SK-N-SH (cell line): ENCODE measurements at regions not wholly inside any gene's neighbourhood (a gene's known extent, or its start where the extent isn't known, plus 50 kb on each side); places are given as distances from the start of the nearest gene placed in this dataset.
"Not testable (repeated sequence)": the region's sequence is repeated elsewhere in the genome, so short reads cannot be mapped to it uniquely, and the experiment has no call there.

Source experiments
- CHD2 ChIP-seq: fragments of 150-350 bp; IDR thresholded peaks from 2 replicates; pipeline ENCODE4 v1.6.1; 2018; ENCODE audit warnings: low read length; ENCODE audit not compliant: partially characterized antibody
- ELF1 ChIP-seq: IDR thresholded peaks from 2 replicates; pipeline ENCODE4 v1.4.0; 2012
- EZH2phosphoT487 ChIP-seq: fragments of 200-600 bp; sonication (generic); IDR thresholded peaks from 2 replicates; pipeline ENCODE4 v1.6.1; 2017; ENCODE audit warnings: low read depth, mixed run types, mild to moderate bottlenecking, antibody characterized with exemption, moderate library complexity, borderline replicate concordance
- GABPA ChIP-seq: IDR thresholded peaks from 2 replicates; pipeline ENCODE4 v1.4.0; 2012; ENCODE audit warnings: low read depth, mild to moderate bottlenecking
- POLR2AphosphoS5 ChIP-seq: IDR thresholded peaks from 2 replicates; pipeline ENCODE4 v1.6.1; 2012; ENCODE audit warnings: low read depth, low read length
- RFX5 ChIP-seq: IDR thresholded peaks from 2 replicates; pipeline ENCODE4 v1.6.1; 2012; ENCODE audit warnings: mild to moderate bottlenecking, improper control_type of control experiment, low read length
- RXRA ChIP-seq: IDR thresholded peaks from 2 replicates; pipeline ENCODE4 v1.4.0; 2012; ENCODE audit warnings: low read depth, mild to moderate bottlenecking, borderline replicate concordance
- SMC3 ChIP-seq: IDR thresholded peaks from 2 replicates; pipeline ENCODE4 v1.6.1; 2012; ENCODE audit warnings: low read depth, low read length, improper control_type of control experiment
- TAF1 ChIP-seq: IDR thresholded peaks from 2 replicates; pipeline ENCODE4 v1.6.1; 2012; ENCODE audit warnings: low read depth, mild to moderate bottlenecking, low read length, moderate library complexity, borderline replicate concordance
- YY1 ChIP-seq: IDR thresholded peaks from 2 replicates; pipeline ENCODE4 v1.4.0; 2012; ENCODE audit warnings: low read depth, mild to moderate bottlenecking
- TF ChIP-seq, protein P1 (sequence below): fragments of 150-350 bp; IDR thresholded peaks from 2 replicates; pipeline ENCODE4 v1.6.1; 2016; ENCODE audit warnings: mild to moderate bottlenecking, low read depth, low read length
- TF ChIP-seq, protein P2 (sequence below): fragments of 200-600 bp; sonication (generic); IDR thresholded peaks from 2 replicates; pipeline ENCODE4 v1.6.1; 2017; ENCODE audit warnings: antibody characterized with exemption, mild to moderate bottlenecking, moderate library complexity
- TF ChIP-seq, protein P3 (sequence below): IDR thresholded peaks from 2 replicates; pipeline ENCODE4 v1.6.1; 2012; ENCODE audit warnings: mild to moderate bottlenecking, low read depth, low read length, moderate library complexity

DNA sequence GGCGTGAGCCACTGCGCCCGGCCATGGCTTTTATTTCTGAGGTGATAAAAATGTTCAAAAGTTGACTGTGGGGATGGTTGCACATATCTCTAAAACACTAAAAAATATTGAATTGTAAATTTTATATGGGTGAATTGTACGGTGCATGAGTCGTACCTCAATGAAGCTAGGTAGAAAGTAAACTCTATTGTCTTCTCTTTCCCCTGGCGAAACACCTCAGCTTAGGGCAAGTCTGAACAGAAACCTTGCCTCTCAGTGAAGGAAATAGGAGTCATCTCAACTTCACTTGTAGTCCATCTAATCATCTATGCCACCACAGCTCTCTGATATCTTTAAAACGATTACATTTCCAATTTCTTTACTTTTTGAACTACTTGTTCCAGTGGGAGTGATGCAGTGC is 309.6 kb downstream of the SPATA31A1 start:
- not testable (repeated sequence) for TF ChIP-seq CHD2, RFX5, ELF1, TAF1, EZH2phosphoT487, YY1, RXRA, POLR2AphosphoS5, GABPA, SMC3
- TF ChIP-seq, protein P1, sequence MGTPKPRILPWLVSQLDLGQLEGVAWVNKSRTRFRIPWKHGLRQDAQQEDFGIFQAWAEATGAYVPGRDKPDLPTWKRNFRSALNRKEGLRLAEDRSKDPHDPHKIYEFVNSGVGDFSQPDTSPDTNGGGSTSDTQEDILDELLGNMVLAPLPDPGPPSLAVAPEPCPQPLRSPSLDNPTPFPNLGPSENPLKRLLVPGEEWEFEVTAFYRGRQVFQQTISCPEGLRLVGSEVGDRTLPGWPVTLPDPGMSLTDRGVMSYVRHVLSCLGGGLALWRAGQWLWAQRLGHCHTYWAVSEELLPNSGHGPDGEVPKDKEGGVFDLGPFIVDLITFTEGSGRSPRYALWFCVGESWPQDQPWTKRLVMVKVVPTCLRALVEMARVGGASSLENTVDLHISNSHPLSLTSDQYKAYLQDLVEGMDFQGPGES = not testable (repeated sequence)
- TF ChIP-seq, protein P2, sequence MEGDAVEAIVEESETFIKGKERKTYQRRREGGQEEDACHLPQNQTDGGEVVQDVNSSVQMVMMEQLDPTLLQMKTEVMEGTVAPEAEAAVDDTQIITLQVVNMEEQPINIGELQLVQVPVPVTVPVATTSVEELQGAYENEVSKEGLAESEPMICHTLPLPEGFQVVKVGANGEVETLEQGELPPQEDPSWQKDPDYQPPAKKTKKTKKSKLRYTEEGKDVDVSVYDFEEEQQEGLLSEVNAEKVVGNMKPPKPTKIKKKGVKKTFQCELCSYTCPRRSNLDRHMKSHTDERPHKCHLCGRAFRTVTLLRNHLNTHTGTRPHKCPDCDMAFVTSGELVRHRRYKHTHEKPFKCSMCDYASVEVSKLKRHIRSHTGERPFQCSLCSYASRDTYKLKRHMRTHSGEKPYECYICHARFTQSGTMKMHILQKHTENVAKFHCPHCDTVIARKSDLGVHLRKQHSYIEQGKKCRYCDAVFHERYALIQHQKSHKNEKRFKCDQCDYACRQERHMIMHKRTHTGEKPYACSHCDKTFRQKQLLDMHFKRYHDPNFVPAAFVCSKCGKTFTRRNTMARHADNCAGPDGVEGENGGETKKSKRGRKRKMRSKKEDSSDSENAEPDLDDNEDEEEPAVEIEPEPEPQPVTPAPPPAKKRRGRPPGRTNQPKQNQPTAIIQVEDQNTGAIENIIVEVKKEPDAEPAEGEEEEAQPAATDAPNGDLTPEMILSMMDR = not testable (repeated sequence)
- TF ChIP-seq, protein P3, sequence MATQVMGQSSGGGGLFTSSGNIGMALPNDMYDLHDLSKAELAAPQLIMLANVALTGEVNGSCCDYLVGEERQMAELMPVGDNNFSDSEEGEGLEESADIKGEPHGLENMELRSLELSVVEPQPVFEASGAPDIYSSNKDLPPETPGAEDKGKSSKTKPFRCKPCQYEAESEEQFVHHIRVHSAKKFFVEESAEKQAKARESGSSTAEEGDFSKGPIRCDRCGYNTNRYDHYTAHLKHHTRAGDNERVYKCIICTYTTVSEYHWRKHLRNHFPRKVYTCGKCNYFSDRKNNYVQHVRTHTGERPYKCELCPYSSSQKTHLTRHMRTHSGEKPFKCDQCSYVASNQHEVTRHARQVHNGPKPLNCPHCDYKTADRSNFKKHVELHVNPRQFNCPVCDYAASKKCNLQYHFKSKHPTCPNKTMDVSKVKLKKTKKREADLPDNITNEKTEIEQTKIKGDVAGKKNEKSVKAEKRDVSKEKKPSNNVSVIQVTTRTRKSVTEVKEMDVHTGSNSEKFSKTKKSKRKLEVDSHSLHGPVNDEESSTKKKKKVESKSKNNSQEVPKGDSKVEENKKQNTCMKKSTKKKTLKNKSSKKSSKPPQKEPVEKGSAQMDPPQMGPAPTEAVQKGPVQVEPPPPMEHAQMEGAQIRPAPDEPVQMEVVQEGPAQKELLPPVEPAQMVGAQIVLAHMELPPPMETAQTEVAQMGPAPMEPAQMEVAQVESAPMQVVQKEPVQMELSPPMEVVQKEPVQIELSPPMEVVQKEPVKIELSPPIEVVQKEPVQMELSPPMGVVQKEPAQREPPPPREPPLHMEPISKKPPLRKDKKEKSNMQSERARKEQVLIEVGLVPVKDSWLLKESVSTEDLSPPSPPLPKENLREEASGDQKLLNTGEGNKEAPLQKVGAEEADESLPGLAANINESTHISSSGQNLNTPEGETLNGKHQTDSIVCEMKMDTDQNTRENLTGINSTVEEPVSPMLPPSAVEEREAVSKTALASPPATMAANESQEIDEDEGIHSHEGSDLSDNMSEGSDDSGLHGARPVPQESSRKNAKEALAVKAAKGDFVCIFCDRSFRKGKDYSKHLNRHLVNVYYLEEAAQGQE = not testable (repeated sequence)
